ENCODE measurements at regions not wholly inside any gene's neighbourhood (a gene's known extent, or its start where the extent isn't known, plus 50 kb on each side); places are given as distances from the start of the nearest gene placed in this dataset.
A peak's percentile ranks its signal among the peaks of the same experiment; 100 is the strongest.

DNA sequence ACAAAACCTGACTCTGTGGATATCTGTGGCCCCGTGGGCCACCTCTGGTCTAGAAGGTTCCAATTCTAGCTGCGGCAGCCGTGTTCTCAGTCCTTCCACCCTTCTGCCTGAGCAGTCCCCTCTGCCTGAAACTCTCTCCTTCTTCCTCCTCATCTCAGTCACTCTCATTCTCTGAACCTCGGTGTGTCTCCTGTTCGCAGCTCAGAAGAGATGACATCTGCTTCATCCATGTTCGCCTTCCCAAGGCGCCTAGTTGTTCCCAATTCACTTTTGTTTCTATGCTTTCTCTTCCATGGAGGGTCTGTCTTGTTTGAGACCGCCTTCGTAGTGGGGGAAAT is 95.5 kb downstream of the CEBPB start:
- no peaks in the 10 kb centered on the region for H3K9me3 Mint-ChIP-seq
- H3K27me3 Mint-ChIP-seq, result peaks cover 8% of the 10 kb centered on the region
- H3K36me3 Mint-ChIP-seq, result no peaks in the 10 kb centered on the region
- H3K4me1 Mint-ChIP-seq, result no peaks in the 10 kb centered on the region
- no peak overlapping the region for H3K27ac Mint-ChIP-seq
- no peak for DNase-seq
- no peak overlapping the region for H3K4me3 Mint-ChIP-seq

DNA sequence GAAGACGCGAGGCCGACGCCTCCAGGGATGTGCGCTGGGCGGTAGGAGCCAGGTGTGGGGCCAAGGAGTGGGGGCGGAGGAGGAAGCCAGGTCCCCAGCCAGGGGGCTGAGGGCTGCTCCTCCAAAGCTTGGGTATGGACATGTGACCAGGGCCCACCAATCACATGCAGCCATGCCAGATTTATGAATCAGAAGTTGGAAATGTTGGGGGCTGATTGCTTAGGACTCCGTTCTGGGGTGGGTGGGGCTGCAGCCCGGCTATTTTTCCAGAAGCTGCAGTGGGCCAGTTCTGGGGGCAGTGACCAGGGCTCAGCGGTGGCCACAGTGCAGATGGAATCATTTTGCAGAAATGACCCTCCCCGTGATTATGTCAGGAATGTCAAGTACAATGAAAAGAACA is 96.0 kb downstream of the CEBPB start:
- no peak for DNase-seq
- H3K36me3 Mint-ChIP-seq, result no peaks in the 10 kb centered on the region
- H3K4me1 Mint-ChIP-seq, result no peaks in the 10 kb centered on the region
- H3K9me3 Mint-ChIP-seq, result no peaks in the 10 kb centered on the region
- H3K4me3 Mint-ChIP-seq, result no peak overlapping the region
- H3K27ac Mint-ChIP-seq, result no peak overlapping the region
- peaks cover 12% of the 10 kb centered on the region for H3K27me3 Mint-ChIP-seq

DNA sequence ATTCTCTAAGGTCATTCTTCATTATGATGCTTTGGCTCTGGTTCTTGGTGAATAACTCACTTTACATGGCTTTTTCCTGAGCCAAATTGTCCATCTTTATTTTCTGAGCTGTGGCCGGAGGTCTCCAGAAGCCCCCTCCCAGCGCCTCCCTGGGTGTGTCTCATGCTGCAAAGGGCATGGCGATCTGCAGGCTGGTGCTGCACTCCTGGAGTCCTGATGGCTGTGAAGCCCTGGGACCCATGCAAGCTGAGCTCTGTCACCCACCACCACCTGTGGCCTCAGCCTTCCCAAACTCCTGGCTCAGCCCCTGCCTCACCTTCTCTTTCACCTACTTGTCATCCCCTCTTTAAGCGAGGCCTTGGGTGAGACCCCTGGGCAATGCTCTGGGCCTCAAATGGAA is 96.9 kb downstream of the CEBPB start:
- no peaks in the 10 kb centered on the region for H3K9me3 Mint-ChIP-seq

DNA sequence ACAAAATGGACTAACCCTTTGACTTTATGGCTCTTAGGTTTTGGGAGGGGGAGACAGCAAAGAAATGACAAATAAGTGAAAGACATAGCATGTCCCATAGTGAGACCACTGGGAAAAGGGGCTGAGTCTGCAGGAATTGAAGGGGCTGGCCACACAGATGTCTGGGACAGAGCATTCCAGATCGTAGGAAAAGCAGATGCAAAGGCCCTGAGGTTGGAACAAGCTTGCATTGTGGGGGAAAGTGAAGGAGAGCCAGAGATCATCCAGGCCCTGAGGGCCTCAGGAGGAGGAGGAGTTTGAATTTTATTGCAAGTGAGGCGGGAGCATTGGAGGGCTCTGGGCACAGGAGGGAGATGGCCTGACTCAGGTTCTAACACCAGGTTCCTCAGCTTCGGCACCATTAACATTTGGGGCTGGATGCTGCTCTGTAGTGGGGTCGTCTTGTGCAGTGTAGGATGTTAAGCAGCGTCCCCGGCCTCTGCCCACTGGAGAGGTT is 97.5 kb downstream of the CEBPB start:
- no peak overlapping the region for H3K4me3 Mint-ChIP-seq
- H3K27me3 Mint-ChIP-seq, result peaks cover 12% of the 10 kb centered on the region
- no peaks in the 10 kb centered on the region for H3K4me1 Mint-ChIP-seq

More for the DNA sequence above, 96.9 kb downstream of the CEBPB start:
- H3K4me1 Mint-ChIP-seq, result no peaks in the 10 kb centered on the region
- DNase-seq, result no peak
- peaks cover 12% of the 10 kb centered on the region for H3K27me3 Mint-ChIP-seq
- no peak overlapping the region for H3K4me3 Mint-ChIP-seq
- H3K27ac Mint-ChIP-seq, result no peak overlapping the region
- no peaks in the 10 kb centered on the region for H3K36me3 Mint-ChIP-seq

DNA sequence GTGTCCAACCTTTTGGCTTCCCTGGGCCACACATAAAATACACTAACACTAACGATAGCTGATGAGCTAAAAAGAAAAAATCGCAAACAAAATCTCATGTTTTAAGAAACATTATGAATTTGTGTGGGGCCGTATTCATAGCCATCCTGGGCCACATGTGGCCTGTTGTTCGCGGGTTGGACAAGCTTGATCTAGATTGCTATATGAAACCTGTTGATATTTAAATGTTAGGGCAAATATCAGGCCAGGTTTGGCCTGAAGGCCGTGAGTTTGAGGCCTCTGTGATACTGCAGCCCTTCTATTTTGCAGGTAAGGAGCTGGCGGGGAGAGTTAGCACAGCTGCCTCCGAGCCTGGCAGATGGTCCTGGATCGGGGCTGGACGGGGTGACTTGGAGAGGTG is 99.0 kb downstream of the CEBPB start:
- no peak overlapping the region for H3K4me3 Mint-ChIP-seq
- peaks cover 12% of the 10 kb centered on the region for H3K27me3 Mint-ChIP-seq
- no peak for DNase-seq
- no peaks in the 10 kb centered on the region for H3K9me3 Mint-ChIP-seq
- H3K27ac Mint-ChIP-seq, result no peak overlapping the region
- H3K36me3 Mint-ChIP-seq, result no peaks in the 10 kb centered on the region
- no peaks in the 10 kb centered on the region for H3K4me1 Mint-ChIP-seq

More for the DNA sequence above, 97.5 kb downstream of the CEBPB start:
- H3K27ac Mint-ChIP-seq, result no peak overlapping the region
- H3K36me3 Mint-ChIP-seq, result no peaks in the 10 kb centered on the region
- no peaks in the 10 kb centered on the region for H3K9me3 Mint-ChIP-seq
- no peak for DNase-seq

DNA sequence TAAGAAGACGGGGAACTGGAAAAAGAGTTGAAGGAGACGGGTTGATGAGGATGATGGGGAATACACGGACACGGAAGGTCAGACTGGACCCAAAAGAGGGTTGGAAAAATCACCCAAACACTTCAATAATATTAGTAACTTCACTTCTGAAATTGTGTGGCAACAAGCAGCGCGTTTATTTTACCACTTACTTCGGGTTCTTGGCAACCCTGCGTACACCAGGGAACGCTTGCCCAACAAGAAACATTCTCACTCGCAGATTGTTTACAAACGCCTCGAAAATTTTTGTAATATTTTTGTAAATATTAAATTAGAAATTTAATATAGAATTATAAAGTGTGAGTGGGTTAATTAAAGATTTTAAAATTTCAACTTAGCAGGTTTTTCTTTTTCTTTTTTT is 99.5 kb downstream of the CEBPB start:
- no peak for DNase-seq
- no peak overlapping the region for H3K27ac Mint-ChIP-seq
- H3K27me3 Mint-ChIP-seq, result peaks cover 12% of the 10 kb centered on the region
- no peaks in the 10 kb centered on the region for H3K36me3 Mint-ChIP-seq
- H3K4me3 Mint-ChIP-seq, result no peak overlapping the region
- no peaks in the 10 kb centered on the region for H3K4me1 Mint-ChIP-seq
- H3K9me3 Mint-ChIP-seq, result no peaks in the 10 kb centered on the region

DNA sequence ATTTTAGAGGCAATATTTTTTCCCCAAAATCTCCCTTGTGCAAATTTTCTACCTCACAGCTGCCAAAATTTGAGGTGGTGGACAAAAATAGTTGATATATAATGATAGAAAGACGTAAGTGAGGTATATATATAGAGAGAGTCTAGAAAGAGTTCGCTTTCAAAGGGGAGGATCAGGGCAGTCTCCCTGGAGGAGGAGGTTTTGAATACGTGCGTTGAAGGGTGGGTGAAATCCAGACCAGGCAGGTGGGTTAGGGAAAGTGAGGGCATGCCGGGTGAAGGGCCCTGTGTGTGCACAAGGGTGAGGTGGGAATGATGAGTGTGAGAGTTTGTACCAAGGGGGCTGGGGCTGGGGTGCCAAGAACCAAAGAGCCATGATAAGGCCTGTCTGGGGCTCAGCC is 100.2 kb downstream of the CEBPB start:
- Mint-ChIP-seq H3K27me3 (peaks cover 12% of the 10 kb centered on the region), H3K9me3 (no peaks in the 10 kb centered on the region), H3K4me1 (no peaks in the 10 kb centered on the region), H3K4me3 (no peak overlapping the region), H3K36me3 (no peaks in the 10 kb centered on the region), H3K27ac (no peak overlapping the region)
- no peak for DNase-seq

DNA sequence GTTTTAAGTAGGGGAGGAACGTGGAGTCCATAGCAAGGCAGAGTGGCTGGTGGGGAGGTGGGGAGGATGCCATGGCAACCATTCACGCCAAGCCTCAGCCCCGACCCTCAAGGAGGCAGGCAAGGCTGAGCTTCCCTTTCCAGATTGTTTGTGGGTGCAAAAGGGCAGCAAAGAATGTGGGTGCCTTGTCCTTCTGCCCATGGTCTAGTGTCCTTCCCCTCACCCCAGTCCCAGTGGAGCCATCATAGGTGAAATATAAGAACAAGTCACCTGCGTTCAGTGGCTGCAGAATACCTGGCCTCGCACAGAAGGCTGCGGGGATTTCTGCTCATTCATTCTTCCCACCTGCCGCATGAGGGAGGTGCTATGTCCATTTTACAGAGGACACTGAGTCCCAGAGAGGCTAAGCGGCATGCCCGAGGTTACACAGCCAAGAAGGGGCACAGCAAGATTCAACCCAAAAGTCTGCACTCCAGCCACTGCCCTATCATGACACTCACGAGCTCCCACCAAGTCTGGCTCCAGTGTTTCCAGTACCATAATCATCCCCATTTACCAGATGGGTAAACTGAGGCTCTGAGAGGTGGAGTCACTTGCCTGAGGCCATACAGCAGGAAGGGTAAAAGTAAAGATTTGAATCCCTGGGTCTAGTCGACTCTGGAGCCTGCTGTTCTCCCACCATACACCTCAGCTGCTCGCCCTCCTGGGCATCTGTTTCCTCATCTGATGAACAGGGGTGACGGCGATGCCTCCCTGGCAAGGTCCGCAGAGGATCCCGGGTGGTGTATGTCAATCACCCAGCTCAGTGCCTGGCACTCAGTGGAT is 100.8 kb downstream of the CEBPB start:
- Mint-ChIP-seq H3K9me3 (no peaks in the 10 kb centered on the region), H3K36me3 (no peaks in the 10 kb centered on the region), H3K4me3 (no peak overlapping the region), H3K27ac (no peak overlapping the region), H3K4me1 (no peaks in the 10 kb centered on the region), H3K27me3 (peaks cover 12% of the 10 kb centered on the region)
- no peak for DNase-seq

DNA sequence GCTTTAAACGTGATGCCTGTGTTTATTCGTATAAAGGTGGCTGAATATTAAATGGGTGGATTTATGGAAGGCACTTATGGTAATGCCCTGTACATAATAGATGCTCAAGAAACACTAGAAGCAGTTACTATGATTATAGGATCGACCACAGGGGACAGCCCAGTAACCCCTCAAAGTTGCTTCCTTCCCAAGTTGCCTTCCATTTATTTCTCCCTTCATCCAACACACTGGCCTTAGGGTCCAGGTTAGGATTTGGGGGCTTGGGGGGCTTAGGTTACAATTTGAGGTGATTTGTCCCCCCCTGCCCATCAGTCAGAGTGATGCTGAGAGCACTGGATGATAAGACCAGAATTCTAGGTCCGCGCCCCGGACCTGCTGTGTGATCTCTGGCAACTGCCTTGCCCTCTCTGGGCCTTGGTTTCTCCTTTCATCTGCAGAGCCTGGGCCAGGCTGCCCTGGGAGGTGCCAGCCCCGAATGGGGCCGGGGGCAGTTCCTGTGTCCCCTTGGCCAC is 101.5 kb downstream of the CEBPB start:
- peaks cover 2% of the 10 kb centered on the region for H3K4me1 Mint-ChIP-seq
- no peak for DNase-seq
- H3K27ac Mint-ChIP-seq, result no peak overlapping the region
- H3K4me3 Mint-ChIP-seq, result no peak overlapping the region
- no peaks in the 10 kb centered on the region for H3K9me3 Mint-ChIP-seq
- H3K36me3 Mint-ChIP-seq, result no peaks in the 10 kb centered on the region
- H3K27me3 Mint-ChIP-seq, result peaks cover 12% of the 10 kb centered on the region

DNA sequence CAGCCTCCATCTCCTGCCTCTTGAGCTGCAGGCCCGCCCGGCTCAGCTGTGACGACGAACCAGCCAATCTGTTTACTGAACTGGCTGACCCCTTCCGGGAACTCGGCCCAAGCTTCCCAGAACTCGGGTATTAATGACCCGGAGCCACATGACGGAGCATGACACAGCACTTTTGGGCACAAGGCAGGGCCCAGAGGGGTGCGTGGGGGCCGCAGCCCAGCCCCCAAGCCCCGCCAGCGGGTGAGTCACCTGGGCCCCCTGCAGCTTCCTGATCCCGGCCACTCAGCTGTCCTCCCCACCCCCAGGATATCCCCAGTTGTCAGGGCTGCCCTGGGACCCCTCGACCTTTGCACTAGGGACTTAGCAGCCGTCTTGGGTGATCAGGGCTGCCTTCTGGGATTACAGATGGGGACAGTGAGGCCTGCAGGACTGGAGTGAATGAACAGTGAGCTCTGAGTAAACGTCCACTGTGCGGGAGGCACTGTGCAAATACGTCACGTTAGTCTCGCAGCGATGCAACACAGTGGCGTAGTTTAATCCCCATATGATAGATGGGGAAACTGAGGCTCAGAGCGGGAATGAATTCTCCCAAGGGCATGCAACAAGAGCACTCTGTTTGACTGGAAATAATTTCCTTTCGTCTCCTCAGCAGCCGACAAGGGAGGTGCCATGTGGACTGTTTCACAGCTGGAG is 102.1 kb downstream of the CEBPB start:
- no peaks in the 10 kb centered on the region for H3K36me3 Mint-ChIP-seq
- no peaks in the 10 kb centered on the region for H3K9me3 Mint-ChIP-seq
- no peak overlapping the region for H3K4me3 Mint-ChIP-seq
- H3K27me3 Mint-ChIP-seq, result peaks cover 12% of the 10 kb centered on the region
- H3K27ac Mint-ChIP-seq, result no peak overlapping the region
- peaks cover 6% of the 10 kb centered on the region for H3K4me1 Mint-ChIP-seq
- peak; percentile 53 for DNase-seq

DNA sequence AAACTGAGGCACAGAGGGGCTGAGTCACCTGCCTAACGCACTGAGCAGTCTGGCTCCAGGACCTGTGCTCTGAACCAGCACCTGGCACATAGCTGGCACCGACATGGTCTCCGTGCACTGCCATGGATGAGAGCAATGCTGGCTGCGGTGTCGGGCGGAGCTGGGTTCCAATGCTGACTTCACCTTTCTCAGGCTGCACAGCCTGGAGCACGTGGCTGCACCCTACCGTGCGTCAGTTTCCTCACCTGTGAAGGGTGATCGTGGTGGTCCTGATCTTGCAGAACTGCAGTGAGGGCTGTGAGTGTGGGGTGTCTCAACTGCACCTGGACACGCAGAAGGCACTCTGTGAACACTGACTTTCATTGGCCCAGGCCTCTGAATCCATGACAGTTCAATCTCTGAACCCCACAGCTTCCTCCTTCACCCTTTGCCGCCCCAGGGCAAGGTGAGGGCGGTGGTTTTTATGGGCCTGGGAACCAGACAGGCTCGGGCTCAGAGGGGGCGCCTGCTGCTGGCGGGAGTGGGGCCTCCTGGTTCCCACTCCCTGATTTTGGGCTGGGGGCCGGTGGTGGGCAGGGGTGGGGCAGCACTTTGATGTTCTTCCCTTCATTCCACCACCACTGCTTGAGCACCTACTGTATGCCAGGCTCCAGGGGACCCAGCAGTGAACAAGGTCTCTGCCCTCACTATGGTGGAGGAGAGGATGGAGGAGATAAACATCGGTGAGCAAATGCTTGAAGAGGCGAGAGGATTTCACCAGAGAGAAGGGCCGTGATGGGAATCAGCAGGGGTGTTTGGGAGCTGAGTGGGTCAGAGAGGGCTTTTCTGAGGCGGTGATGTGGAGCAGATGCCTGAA is 102.9 kb downstream of the CEBPB start:
- Mint-ChIP-seq H3K27me3 (peaks cover 12% of the 10 kb centered on the region), H3K36me3 (no peaks in the 10 kb centered on the region), H3K27ac (no peak overlapping the region), H3K9me3 (no peaks in the 10 kb centered on the region), H3K4me1 (peaks cover 6% of the 10 kb centered on the region), H3K4me3 (no peak overlapping the region)
- no peak for DNase-seq

DNA sequence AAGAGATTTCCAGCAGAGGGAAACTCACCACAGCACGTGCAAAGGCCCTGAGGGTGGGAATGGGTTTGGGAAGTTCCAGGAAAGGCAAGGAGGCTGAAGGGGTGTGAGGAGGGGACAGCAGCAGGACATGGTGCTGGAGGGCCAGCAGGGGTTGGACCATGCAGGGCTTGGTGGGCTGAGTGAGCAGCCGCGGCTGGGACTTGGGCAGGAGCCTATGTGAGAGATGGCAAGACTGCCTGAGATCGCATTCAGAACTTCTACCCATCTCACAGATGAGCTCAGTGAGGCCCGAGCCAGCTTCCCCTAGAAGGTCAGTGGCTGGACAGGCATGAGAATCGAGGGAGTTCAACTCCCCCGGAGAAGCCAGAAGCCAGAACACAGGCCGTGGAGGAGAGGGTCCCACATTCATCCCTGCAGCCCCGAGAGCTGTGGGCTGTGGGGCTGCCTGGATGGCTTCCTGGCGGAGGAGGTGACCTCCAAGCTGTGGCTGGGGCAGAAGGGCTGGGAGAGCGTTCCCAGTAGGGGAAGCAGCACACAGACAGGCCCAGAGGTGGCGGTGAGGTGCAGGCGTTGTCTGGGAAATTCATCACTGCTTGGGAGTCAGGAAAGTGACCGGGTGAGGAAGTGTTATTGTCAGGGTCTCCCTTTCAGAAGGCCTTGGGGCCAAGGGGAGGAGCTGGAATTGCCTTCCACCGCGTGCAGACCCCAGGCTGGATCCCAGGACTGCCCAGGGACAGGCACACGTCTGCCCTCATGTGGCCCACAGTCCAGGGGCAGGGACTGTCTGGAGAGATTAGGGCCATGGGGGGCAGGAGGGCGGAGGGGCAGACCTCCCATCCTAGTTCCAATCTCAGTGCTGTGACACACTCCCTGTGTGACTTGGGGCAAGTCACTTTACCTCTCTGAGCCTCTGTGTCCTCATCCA is 103.8 kb downstream of the CEBPB start:
- Mint-ChIP-seq H3K36me3 (no peaks in the 10 kb centered on the region), H3K9me3 (no peaks in the 10 kb centered on the region), H3K27ac (no peak overlapping the region), H3K4me1 (peaks cover 6% of the 10 kb centered on the region), H3K27me3 (peaks cover 12% of the 10 kb centered on the region), H3K4me3 (no peak overlapping the region)
- no peak for DNase-seq

DNA sequence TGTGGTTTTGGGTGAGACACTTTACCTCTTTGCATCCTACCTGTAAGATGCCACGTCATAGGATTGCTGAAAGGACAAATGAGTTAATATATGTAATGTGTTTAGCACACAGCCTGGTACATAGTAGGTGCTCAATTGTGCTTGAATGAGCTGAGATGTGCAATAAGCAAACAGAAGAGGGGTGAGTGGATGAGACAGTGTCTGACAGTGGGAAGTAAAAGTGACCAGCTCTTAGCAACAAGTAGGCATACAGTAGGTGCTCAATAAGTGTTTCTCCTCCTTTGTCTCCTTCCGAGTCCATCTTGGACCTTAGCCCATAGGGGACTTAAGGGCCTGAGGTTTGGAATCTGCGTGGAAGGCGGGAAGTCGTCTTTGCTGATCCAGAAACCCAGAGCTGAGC is 104.7 kb downstream of the CEBPB start:
- peaks cover 6% of the 10 kb centered on the region for H3K4me1 Mint-ChIP-seq
- no peak overlapping the region for H3K4me3 Mint-ChIP-seq
- peaks cover 7% of the 10 kb centered on the region for H3K27me3 Mint-ChIP-seq
- no peaks in the 10 kb centered on the region for H3K9me3 Mint-ChIP-seq
- no peaks in the 10 kb centered on the region for H3K36me3 Mint-ChIP-seq
- no peak for DNase-seq
- H3K27ac Mint-ChIP-seq, result no peak overlapping the region

DNA sequence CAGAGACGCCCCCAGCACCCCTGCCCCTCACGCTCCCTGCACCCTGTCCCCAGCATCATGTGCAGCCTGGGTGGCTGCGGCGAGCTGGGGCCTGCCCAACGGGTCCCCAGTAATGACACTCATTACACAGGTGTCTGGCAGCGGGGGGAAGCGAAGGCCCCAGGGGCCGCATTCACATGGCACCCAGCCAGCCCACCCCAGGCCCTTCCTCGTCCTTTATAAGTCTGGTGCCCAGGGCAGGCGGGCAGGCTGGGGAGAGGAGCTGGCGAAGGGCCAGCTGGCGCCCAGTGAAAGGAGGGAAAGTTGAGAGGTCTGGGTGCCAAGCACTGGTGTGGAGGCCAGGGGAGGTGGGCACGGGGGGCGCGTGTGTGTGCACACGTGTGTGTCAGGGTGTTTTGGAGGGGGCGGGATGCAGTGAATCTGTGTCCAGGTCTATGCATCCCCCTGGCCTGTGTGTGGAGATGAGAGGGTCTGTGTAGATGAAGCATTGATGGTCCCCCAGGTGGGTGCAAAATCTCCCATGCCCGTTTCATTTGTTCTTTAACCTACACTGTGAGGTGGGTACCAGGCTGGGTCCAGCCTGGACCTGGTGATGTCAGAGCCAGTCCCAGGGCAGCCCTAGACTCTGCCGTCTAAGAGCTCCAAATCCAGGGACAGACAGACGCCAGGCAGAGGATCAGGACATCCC is 105.3 kb downstream of the CEBPB start:
- Mint-ChIP-seq H3K27me3 (peaks cover 6% of the 10 kb centered on the region), H3K4me1 (peaks cover 6% of the 10 kb centered on the region), H3K9me3 (no peaks in the 10 kb centered on the region), H3K36me3 (no peaks in the 10 kb centered on the region), H3K27ac (no peak overlapping the region), H3K4me3 (no peak overlapping the region)
- DNase-seq, result no peak
